ENCODE measurements at regions not wholly inside any gene's neighbourhood (a gene's known extent, or its start where the extent isn't known, plus 50 kb on each side); places are given as distances from the start of the nearest gene placed in this dataset.

DNA sequence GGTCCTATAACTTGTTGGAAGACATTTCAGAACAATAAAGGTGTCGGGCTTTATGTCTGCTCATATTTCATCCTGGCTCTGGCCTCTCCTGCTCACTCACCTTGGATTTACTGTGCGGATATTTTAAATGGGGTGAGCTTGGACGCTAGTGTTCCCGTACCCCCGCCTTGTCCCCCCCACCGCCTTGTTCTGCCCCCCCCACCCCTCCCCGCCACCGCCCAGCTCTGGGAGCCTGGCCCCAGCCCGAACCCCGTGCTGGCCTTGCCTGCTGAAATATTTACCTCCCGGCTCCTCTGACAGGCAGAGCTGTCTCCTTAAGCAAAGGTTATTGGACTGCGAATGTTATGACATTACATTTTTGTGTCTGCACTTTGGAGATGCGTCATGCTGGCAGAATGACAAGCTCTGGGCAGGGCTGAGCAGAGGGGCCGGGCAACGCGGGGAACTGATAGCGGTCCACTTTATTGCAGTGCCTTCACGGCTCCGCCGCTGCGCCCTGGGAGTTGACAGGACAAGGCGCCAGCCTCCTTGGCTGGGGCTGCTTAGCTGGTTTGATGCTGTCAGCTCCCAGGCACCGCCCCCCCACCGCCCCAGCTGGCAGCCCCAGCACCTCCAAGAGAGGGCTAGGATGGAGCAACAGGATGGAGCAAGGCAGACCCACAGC, 222.5 kb upstream of the GSE1 start:
- DNase-seq (ENCODE audit: low read depth in 2 of 2): peak; percentile 48 to 50

DNA sequence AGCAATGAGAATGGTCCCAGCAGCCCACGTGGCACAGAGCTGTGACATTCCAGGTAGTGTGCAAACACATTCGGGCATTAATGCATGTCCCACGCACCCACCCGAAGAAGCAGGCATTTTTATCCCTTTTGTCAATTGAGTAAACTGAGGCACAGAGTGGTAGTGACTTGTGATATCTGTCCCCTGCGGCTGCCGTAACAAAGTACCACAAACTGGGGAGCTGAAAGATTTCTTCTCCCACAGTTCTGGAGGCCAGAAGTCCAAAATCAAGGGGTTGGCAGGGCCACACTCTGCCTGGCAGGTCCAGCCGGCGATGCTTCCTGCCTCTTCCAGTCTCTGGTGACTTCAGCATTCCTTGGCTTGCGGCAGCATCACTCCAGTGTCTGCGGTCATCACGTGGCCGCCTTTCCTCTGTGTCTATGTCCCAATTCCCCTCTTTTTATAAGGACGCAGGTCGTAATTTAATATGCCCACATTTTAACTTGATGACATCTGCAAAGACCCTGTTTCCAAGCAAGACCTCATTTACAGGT, 221.9 kb upstream of the GSE1 start:
- DNase-seq (ENCODE audit: low read depth in 2 of 2): no peak

DNA sequence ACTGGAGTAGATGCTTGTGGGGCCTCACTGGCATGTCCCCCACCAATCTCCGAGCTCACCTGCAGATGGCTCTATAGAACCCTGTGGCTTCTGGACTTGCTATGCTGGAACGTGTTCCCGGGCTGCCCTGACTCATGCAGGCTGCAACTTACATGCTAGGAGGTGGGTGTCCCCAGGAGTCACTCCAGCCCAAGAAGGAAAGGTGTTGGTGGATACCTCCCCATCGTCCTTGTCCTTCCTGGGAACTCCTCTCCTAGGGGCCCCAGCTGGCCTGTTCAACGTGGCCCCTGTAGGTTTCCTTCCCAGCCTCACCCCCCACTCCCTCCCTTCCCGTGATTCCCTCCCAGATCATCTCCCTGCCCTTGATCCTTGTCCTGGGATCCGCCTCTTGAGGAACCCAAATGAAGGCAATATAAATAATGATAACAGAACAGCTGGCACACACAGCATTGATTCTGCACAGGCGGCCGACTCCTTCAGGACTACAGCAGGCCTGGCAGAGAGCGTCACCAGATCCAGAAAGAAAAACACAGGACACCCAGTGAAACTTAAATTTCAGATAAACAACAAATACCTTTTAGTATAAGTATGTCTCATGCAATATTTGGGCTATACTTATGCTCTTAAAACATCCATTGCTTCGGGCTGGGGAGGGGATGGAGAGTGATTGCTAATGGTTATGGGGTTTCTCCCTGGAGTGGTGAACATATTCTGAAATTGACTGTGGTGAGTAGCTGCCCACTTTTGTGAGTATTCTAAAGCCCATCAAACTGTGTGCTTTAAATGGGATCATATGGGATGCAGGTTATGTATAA, 221.1 kb upstream of the GSE1 start:
- no peak for DNase-seq (ENCODE audit: low read depth in 2 of 2)

DNA sequence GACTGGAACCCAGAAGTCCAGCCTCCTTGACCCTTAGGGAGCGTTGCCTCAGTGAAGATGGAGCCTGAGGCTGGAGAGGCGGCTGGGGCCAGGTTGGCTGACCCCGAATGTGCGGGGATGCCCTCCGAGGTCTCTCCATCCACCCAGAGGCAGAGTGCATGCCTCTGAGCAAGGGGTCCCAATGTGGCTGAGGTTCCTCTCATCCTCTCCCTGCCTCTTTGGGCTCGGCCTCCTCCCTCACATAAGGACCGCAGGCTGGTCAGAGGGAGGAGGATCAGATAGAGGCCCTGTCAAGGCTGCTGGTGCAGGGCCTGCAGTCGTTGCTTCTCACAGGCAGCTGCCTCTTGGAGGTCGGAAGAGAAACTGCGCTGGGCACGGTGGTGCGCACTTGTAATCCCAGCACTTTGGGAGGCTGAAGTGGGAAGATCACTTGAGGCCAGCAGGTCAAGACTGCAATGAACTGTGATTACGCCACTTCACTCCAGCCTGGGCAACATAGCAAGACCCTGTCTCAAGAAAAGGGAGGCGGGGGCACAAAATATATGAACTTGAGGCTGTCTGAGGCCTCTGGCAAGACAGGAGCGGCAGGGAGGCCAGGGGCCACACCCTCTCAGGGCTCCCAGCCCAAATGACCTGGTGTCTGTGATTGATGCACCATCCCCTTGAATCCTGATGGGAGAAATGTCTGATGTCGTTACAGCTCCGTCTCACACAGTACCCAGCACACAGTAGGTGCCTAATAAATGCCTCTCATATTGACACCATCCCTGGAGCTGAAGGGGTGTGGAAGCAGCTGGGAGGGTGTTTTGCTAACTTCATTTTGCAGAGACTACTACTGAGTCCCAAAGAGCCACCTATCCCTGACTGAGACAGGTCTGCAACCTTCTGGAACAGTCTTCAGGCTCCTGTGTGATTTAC, 220.1 kb upstream of the GSE1 start:
- no peak for DNase-seq (ENCODE audit: low read depth in 2 of 2)

DNA sequence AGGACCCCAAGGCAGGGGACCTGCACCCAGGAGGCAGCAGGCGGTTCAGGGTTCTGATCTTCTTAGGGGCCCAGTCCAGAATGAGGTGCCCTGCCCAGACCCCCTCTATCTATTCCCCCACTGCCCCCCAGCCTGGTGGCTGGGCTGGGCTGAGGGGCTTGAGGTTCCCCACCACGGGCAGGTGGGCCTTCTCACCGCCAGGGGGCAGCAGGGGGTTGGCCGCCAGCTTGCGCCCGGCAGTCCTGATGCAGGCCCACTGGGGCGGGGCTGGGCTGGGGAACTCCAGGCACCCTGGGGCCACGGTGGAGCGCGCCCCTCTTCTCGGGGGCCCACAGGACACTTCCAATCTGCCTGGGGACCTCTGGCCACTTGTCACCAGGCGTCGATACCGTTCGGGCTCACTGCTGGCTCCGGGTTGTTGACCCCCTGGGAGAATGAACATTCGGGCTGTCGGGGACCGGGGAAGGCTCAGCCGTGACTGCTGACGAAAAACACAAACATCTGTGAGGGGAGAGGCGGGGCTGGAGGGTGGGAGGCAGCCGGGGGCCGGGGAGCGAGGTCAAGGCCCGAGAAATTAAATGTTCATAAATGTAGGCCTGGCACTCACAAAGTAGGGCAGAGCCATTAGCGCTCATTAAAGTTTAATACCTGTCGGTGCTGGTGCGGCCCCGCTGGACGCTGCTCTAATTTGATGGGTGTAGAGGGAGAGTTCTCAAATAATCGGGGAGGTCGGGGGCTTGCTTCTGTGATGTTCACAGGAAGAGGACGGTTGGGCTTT, 219.3 kb upstream of the GSE1 start:
- peak; percentile 13 to 18 for DNase-seq (ENCODE audit: low read depth in 2 of 2)

DNA sequence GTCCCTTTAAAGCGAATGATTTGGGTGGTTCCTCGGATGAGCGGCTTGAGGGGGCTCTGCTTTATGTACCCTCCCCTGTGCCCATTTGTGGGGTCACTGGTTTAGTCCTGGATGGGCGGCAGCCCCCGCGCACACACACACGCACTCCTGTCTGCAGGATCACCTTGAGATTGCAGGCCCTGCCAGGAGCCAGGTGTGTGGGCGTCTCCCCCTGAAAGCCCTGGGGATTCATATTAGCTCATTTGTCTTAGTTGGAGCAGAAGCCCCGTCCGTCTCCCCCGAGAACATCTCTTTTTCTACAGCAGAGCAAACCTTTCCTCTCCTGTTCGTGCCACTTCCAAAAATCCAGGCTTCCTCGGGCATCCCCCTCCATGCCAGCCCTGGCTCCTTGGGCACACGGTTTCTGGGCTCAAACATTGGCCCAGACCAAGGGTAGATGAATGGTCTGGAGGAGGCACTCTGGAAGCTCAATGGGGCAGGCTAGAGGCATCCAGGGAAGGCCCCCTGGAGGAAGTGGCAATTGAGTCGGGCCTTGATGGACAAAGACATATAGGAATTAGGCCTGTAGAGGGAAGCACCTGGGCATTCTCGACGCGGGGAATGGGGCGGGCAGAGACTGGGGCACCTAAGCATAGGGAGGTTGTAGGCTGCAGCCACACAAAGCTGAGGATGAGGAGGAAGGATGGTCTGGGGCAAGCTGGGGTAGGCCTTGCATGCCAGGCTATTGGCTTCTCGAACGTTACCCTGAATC, 218.5 kb upstream of the GSE1 start:
- no peak for DNase-seq (ENCODE audit: low read depth in 2 of 2)

DNA sequence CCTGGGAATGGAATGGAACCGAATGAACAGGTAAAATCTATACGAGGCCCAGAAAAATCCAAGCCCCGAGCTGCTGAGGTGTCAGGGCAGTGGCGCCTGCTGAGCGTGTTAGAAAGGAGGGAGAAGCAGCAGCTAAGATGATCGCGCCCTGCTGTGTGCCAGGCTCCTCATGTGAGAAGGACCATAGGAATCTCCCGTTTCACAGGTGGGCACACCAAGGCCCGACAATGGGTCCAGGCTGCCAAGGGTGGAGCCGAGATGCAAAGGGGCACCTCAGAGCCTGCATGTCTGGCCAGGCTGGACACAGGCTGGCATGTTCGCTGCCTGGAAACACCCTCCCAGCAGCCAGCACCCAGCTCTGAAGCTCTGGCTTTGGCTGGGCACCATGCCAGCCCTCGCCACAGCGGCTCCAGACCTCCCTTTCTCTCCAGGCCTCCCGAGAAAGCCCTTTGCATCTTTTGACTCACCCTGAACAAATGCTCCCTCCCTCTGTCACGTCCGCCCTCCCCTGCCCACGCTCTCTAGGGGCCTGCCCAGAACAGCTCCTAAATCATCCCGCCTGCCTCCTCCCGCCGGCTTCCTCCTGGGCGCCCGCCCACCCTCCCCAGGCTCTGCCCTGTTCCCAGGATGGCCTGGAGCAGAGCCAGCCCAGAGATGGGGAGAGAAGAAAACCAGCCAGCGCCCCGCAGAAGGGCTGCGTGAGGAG, 217.8 kb upstream of the GSE1 start:
- DNase-seq (ENCODE audit: low read depth in 2 of 2): peak; percentile 93

DNA sequence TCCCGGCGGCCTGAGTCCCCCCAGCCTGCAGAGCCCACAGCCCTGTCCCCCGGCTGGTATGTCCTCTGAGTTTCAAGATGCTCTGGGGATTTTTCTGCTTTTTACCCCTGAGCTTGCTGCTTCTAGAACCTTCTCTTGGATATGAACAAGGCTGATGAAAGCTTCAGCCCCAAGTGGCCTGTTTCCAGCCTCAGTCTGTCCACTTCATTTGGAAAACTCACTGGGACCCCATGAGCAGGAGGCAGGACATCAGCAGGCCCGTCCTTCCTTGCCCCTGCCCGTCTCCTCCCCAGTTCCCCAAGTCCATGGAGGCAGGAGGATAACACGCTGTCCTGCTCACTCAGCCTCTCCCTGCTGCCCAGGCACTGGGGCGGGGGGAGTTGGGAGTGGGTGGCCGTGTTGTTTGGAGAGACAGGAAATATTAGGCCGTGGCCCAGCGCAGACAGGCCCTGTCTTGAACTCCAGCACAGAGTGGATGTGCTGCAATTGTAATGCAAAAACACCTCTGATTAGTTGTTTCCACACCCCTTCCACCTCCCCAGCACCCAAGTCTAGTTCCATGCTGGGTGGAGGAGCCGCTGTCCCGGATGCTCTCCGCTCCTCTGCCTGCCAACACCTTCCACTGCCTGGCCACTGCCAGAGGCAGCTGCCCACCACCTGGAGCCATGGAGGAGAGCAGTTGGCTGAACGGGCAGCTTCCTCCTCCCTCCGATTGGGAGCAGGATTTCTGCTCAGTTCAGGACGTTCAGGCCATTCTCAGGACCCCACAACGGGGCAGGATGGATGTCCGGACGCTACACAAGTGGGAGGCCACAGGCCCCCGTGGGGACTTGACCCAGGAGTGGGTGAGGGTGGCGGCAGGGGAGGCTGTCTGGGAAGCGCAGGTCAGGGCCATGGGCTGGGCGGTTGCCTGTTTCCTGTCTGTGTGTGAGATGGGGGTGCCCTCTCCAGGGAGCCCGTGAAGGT, 216.9 kb upstream of the GSE1 start:
- no peak for DNase-seq (ENCODE audit: low read depth in 2 of 2)

DNA sequence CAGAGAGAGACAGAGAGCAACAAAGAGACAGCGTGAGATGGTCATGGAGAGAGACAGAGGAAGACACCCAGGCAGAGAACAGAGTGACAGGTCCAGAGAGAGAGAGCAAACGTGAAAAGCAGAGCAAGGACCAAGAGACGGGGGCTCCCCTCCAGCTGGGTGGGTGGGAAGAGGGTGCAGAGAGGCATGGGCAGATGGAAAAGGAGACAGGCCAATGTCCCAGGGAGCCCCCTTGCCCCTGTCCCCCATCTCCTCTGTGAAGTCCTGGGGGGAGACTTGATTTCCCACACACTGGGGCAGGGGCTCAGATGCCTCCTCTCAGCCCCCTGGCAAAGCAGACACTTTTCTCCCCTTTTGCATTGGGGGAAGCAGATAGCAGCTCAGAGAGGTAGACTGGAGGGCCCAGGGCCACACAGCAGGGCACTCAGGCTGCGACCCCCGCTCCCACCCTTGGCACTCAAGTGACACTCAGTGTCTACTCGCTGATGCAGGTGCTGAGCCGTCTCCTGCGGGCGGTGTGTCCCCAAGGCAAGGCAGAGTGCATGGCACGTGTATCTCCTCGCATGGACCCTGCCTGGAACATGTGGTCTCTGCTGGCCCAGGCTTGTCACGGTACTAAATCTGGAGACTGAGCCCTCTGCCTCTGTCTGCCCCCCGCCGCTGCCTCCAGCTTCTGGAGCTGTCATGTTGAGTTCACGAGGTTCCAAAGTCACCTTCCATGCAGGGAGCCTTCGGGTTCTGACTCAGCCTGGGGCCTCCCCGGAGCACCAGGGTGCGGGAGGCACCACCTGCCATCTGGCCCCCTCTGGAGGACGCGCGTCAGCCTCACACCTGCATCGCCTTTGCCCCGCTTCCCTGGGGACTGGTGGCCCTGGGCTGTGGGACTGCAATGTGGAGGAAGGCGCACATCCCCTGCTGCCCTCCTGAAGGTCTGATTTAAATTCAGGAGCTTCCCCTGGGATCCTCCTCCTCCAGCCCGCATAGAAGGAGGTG, 215.9 kb upstream of the GSE1 start:
- no peak for DNase-seq (ENCODE audit: low read depth in 2 of 2)

DNA sequence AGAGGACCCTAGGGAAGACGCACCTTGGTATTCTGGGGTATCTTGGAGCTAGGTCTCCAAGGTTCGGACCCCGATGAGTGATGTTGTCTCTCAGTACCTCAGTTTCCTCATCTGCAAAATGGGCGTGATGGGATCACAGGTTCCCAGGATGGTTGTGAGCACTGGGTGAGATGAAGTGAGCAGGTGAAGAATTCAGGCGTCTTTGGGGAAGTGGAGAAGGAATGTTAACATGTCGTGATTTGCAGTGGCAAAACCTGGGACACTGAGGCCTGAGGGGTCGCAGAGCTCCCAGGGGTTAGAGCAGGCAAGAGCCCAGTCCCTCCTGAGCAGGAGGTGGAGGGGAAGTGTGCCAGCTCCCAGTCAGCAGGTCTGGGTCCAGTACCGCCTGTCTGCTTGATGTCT, 215.1 kb upstream of the GSE1 start:
- DNase-seq (ENCODE audit: low read depth in 2 of 2): no peak

DNA sequence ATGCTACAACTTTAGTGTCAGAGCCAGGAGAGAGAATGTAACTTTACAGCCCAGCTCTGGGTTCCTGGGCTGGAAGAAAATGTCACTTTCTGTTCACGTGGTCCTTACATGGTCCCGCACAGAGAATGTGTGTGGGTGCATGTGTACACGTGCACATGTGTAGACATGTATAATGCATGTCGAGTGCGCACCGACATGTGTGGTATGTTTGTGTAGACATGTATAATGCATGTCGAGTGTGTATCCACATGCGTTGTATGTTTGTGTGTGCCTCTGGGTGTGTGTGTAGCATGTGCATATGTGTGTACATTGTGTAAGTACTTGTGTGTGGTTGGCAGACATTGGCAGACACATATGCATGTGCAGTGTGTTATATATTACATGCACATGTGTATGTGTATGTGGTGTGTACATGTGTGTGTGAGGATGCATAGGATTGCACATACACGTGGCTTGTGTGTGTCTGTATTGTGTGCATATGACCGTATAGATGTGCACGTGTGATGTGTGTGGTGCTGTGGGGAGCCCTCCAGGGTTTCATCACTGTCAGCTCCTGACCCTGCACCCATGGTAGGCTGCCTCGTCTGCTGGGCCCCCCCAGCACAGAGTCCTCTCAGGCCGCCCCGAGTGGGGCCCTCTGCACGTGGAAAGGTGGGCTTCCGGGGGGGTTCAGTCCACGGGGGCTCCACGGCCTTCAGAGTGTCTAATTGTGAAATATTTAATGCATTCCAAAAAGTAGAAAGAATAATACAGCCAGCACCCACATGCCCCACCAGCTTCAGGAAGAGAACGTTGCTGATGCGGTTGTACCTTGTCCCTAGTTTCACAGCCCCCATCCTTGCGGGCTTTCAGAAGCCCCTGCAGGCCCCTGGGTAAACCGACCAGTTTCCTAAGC, 214.2 kb upstream of the GSE1 start:
- no peak for DNase-seq (ENCODE audit: low read depth in 2 of 2)

DNA sequence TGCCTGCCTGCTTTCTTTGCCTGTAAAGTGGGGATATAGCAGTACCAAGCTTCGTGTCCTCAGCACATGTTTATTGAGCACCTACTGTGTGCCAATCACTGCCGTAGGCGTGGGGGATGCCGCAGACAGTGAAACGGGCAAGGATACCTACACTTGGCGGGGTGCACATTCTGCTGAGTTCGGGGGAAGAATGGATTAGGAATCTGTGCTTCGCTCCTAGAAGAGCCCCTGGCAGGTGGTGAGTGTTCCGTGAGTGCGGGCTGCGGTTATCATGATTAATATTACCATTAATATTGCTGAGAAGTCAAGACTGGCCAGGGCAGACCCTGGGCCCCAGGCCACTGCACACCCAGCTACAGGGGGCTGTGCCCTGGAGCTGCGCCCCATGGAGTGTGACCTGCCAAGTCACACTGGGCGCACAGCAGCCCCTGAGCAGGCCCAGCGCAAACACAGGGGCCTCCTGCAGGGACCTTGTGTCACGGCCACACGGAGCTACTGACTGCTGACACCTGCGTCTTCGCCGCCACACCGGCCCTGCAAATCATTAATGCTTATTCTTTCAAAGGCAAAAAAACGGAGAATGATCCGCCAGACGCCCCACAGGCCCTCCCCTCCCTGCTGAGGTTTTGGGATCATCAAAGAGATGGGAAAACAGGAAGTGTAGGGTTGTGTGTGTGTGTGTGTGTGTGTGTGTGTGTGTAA, 213.4 kb upstream of the GSE1 start:
- DNase-seq (ENCODE audit: low read depth in 2 of 2): no peak

DNA sequence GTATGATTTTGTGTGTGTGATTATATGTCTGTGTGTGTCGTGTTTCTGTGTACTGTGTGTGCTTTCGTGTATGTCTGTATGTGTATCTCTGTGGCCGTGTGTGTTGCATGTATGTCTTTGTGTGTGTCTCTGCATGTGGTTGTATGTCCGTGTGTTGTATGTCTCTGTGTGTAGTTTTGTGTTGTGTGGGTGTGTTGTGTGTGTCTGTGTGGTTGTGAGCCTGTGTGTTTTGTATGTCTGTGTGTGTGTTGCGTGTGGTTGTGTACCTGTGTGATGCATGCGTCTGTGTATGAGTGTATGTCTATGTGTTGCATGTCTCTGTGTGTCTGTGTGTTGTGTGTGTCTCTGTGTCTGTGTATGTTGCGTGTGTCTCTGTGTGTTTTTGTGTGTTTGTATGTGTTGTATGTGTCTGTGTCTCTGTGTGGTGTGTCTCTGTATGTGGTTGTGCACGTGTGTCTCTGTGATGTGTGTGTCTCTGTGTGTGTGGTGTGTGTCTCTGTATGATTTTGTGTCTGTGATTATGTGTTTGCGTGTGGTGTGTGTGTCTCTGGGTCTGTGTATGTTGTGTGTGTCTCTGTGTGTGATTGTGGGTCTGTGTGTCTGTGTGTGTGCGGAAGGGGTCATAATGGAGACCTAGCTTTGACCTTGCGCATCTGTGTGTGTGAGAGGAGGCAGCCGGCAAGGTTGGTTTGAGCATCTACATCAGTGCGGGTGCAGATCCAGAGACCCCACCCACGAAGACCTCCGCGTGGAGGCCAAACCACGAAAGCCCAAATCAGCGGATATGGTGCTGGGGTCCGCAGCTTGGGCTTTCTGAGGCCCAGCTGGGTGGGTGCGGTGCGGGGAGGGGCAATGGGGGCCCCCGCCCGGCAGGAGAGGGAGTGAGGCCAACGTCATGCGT, 212.6 kb upstream of the GSE1 start:
- DNase-seq (ENCODE audit: low read depth in 2 of 2): no peak

DNA sequence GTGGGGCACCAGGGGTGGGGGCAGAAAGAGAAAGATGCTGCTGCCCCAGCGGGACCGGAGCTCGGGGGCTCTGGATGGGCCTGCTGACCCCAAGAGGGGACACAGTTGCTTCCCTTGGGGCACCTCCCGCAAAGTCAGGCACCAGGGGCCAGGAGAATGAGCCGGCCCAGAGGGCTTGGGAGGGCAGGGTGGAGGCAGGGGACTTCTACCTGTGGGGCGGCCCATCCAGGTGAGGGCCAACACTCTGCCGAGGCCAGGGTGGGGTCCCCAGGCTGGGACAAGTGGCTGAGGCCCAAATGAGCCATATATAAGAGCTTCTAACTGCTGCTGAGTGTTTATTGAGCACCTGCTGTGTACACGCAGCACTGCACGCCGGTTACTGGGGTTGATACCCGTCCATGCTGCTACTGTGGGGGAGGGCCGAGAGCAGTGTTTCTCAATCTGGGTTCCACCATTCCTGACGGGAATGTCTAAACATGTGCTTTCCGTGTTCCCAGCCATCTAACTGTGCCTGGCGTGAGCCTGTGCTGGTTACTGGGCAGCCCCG, 211.7 kb upstream of the GSE1 start:
- no peak for DNase-seq (ENCODE audit: low read depth in 2 of 2)

Measured in fibroblast of skin of left biceps (primary cell).